ENCODE measurements at regions not wholly inside any gene's neighbourhood (a gene's known extent, or its start where the extent isn't known, plus 50 kb on each side); places are given as distances from the start of the nearest gene placed in this dataset.

- BruUV-seq (replicated peaks), result no TSS peak
- H3K36me3 ChIP-seq (ENCODE audit: control insufficient read depth in 2 of 2, extremely low read depth in 1 of 2, insufficient read depth in 2 of 2, low read length in 2 of 2), result no peaks in the 10 kb centered on the region
- TF ChIP-seq MYC (IDR thresholded peaks at IDR 0.05; ENCODE audit: low read depth, low read length), result no peak
- TF ChIP-seq, protein P1, sequence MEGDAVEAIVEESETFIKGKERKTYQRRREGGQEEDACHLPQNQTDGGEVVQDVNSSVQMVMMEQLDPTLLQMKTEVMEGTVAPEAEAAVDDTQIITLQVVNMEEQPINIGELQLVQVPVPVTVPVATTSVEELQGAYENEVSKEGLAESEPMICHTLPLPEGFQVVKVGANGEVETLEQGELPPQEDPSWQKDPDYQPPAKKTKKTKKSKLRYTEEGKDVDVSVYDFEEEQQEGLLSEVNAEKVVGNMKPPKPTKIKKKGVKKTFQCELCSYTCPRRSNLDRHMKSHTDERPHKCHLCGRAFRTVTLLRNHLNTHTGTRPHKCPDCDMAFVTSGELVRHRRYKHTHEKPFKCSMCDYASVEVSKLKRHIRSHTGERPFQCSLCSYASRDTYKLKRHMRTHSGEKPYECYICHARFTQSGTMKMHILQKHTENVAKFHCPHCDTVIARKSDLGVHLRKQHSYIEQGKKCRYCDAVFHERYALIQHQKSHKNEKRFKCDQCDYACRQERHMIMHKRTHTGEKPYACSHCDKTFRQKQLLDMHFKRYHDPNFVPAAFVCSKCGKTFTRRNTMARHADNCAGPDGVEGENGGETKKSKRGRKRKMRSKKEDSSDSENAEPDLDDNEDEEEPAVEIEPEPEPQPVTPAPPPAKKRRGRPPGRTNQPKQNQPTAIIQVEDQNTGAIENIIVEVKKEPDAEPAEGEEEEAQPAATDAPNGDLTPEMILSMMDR (IDR thresholded peaks at IDR 0.05; ENCODE audit: extremely low read depth in 1 of 2, insufficient read depth in 1 of 2, low read depth in 1 of 2, low read length in 2 of 2), result no peak
- TF ChIP-seq, protein P2, sequence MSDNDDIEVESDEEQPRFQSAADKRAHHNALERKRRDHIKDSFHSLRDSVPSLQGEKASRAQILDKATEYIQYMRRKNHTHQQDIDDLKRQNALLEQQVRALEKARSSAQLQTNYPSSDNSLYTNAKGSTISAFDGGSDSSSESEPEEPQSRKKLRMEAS (IDR thresholded peaks at IDR 0.05; ENCODE audit: insufficient read depth, insufficient read length), result no peak
- no peak for TF ChIP-seq POLR2AphosphoS5 (IDR thresholded peaks at IDR 0.05; ENCODE audit: insufficient read depth, low read depth, low read length)
- no peak for TF ChIP-seq JUN (IDR thresholded peaks at IDR 0.05; ENCODE audit: borderline replicate concordance, insufficient read depth, insufficient read length, low read depth)
- TF ChIP-seq EZH2 (IDR thresholded peaks at IDR 0.05; ENCODE audit: borderline replicate concordance, low read depth, low read length, severe bottlenecking), result no peak
- no peak for TF ChIP-seq POLR2A (IDR thresholded peaks at IDR 0.05; ENCODE audit: low read depth, low read length)
- TF ChIP-seq GATA2 (IDR thresholded peaks at IDR 0.05; ENCODE audit: insufficient read depth, insufficient read length, low read depth, low read length), result no peak
- no peak for TF ChIP-seq FOS (IDR thresholded peaks at IDR 0.05; ENCODE audit: borderline replicate concordance, insufficient read depth, low read length)
- DNase-seq (ENCODE audit: low read depth, low spot score) (no peak), FAIRE-seq (no peak)
- no peaks in the 10 kb centered on the region for H3K9me1 ChIP-seq (replicated peaks; ENCODE audit: control insufficient read depth, extremely low read depth, insufficient read depth, low read length)
- CTCF ChIA-PET, result no interaction called here
- no peaks in the 10 kb centered on the region for H3K9me3 ChIP-seq (replicated peaks; ENCODE audit: control insufficient read depth, insufficient read depth, low read length)
- intact Hi-C loops (cut with micrococcal nuclease) (no loop called here), dilution Hi-C loops (cut with MboI; ENCODE audit: extremely low pct_ligation_motif_present, low sequenced_read_pairs) (no loop called here)
- no peak overlapping the region for H2AFZ ChIP-seq (ENCODE audit: low read depth, low read length)
- no peaks in the 10 kb centered on the region for H3K27me3 ChIP-seq (ENCODE audit: control insufficient read depth in 2 of 2, insufficient read depth in 2 of 2, low read length in 2 of 2)
- H3K4me3 ChIP-seq (replicated peaks in 1 of 3; ENCODE audit: insufficient read depth in 1 of 3, low read depth in 1 of 3, low read length in 3 of 3), result no peak overlapping the region
- no peaks in the 10 kb centered on the region for H3K79me2 ChIP-seq (ENCODE audit: control insufficient read depth, insufficient read depth, low read length)
- no peak overlapping the region for H3K27ac ChIP-seq (ENCODE audit: insufficient read depth, low read depth, low read length)
- no peaks in the 10 kb centered on the region for H3K4me1 ChIP-seq (ENCODE audit: control insufficient read depth, extremely low read depth, insufficient read depth, low read length)
- no peaks in the 10 kb centered on the region for H4K20me1 ChIP-seq (replicated peaks; ENCODE audit: control insufficient read depth, extremely low read depth, insufficient read depth, low read length)
- no peak overlapping the region for H3K4me2 ChIP-seq (ENCODE audit: insufficient read depth, low read length)
- no peak overlapping the region for H3K9ac ChIP-seq (replicated peaks; ENCODE audit: extremely low read depth, insufficient read depth, low read length)
- POLR2A ChIA-PET, result no interaction called here
Measured at GRCh38 chr3:153355559-153355958, 193.5 kb downstream of the RAP2B start.
